ENCODE measurements at regions not wholly inside any gene's neighbourhood (a gene's known extent, or its start where the extent isn't known, plus 50 kb on each side); places are given as distances from the start of the nearest gene placed in this dataset.

GRCh38 chr16:73542885-73543284 lies 495.0 kb upstream of the ZFHX3 start:
- DNase-seq (ENCODE audit: extremely low spot score) = no peak
- intact Hi-C loops (cut with DNase I) = no loop called here
- Histone ChIP-seq H3K36me3 (no peaks in the 10 kb centered on the region), H3K4me3 (no peak overlapping the region), H3K27me3 (peaks cover 0 to 44% (median 0%) of the 10 kb centered on the region in 4 donors), H3K4me1 (no peaks in the 10 kb centered on the region), H3K27ac (replicated peaks in 1 of 4) (no peak overlapping the region), H3K9me3 (no peaks in the 10 kb centered on the region)
- WGBS = 85% methylated on average over 8 of the region's 8 CpGs
- no peak for TF ChIP-seq CTCF (IDR thresholded peaks at IDR 0.05)
- no peak for TF ChIP-seq POLR2AphosphoS5 (IDR thresholded peaks at IDR 0.05)
- no peak for TF ChIP-seq EP300 (IDR thresholded peaks at IDR 0.05)
- no peak for TF ChIP-seq POLR2A (IDR thresholded peaks at IDR 0.05; ENCODE audit: low read depth)

GRCh38 chr16:73537921-73538320 lies 490.0 kb upstream of the ZFHX3 start:
- Histone ChIP-seq H3K36me3 (no peaks in the 10 kb centered on the region), H3K27me3 (peaks cover 0 to 3% (median 0%) of the 10 kb centered on the region in 4 donors), H3K4me3 (no peak overlapping the region), H3K4me1 (no peaks in the 10 kb centered on the region), H3K9me3 (no peaks in the 10 kb centered on the region), H3K27ac (replicated peaks in 1 of 4) (no peak overlapping the region)
- DNase-seq (ENCODE audit: extremely low spot score) = no peak
- intact Hi-C loops (cut with DNase I) = no loop called here
- 96% methylated on average over 3 of the region's 3 CpGs for WGBS
- TF ChIP-seq POLR2A (IDR thresholded peaks at IDR 0.05; ENCODE audit: low read depth) (no peak), EP300 (IDR thresholded peaks at IDR 0.05) (no peak), POLR2AphosphoS5 (IDR thresholded peaks at IDR 0.05) (no peak), CTCF (IDR thresholded peaks at IDR 0.05) (no peak)

GRCh38 chr16:73536931-73537330 lies 489.0 kb upstream of the ZFHX3 start:
- no peaks in the 10 kb centered on the region for H3K4me1 ChIP-seq
- H3K36me3 ChIP-seq = no peaks in the 10 kb centered on the region
- H3K4me3 ChIP-seq = no peak overlapping the region
- no peaks in the 10 kb centered on the region for H3K27me3 ChIP-seq
- TF ChIP-seq POLR2AphosphoS5 (IDR thresholded peaks at IDR 0.05) (no peak), CTCF (IDR thresholded peaks at IDR 0.05) (no peak), EP300 (IDR thresholded peaks at IDR 0.05) (no peak), POLR2A (IDR thresholded peaks at IDR 0.05; ENCODE audit: low read depth) (no peak)
- intact Hi-C loops (cut with DNase I) = no loop called here
- 95% methylated on average over 3 of the region's 3 CpGs for WGBS
- no peak overlapping the region for H3K27ac ChIP-seq (replicated peaks in 1 of 4)
- H3K9me3 ChIP-seq = no peaks in the 10 kb centered on the region
- no peak for DNase-seq (ENCODE audit: extremely low spot score)

GRCh38 chr16:73531021-73531420 lies 483.1 kb upstream of the ZFHX3 start:
- no peak overlapping the region for H3K27ac ChIP-seq (replicated peaks in 1 of 4)
- intact Hi-C loops (cut with DNase I) = no loop called here
- no peaks in the 10 kb centered on the region for H3K27me3 ChIP-seq
- no peaks in the 10 kb centered on the region for H3K4me1 ChIP-seq
- no peaks in the 10 kb centered on the region for H3K9me3 ChIP-seq
- no peaks in the 10 kb centered on the region for H3K36me3 ChIP-seq
- no peak for TF ChIP-seq CTCF (IDR thresholded peaks at IDR 0.05)
- no peak for TF ChIP-seq POLR2AphosphoS5 (IDR thresholded peaks at IDR 0.05)
- TF ChIP-seq POLR2A (IDR thresholded peaks at IDR 0.05; ENCODE audit: low read depth) = no peak
- TF ChIP-seq EP300 (IDR thresholded peaks at IDR 0.05) = no peak
- no peak overlapping the region for H3K4me3 ChIP-seq
- no peak for DNase-seq (ENCODE audit: extremely low spot score)
- 58% methylated on average over 3 of the region's 3 CpGs for WGBS

GRCh38 chr16:73530529-73530928 lies 482.6 kb upstream of the ZFHX3 start:
- Histone ChIP-seq H3K4me1 (no peaks in the 10 kb centered on the region), H3K27ac (replicated peaks in 1 of 4) (no peak overlapping the region), H3K4me3 (no peak overlapping the region), H3K9me3 (no peaks in the 10 kb centered on the region), H3K36me3 (no peaks in the 10 kb centered on the region), H3K27me3 (no peaks in the 10 kb centered on the region)
- intact Hi-C loops (cut with DNase I) = no loop called here
- TF ChIP-seq POLR2AphosphoS5 (IDR thresholded peaks at IDR 0.05) = no peak
- TF ChIP-seq EP300 (IDR thresholded peaks at IDR 0.05) = no peak
- no peak for TF ChIP-seq POLR2A (IDR thresholded peaks at IDR 0.05; ENCODE audit: low read depth)
- 65% methylated on average over 1 of the region's 1 CpG for WGBS
- no peak for DNase-seq (ENCODE audit: extremely low spot score)
